ENCODE measurements at regions not wholly inside any gene's neighbourhood (a gene's known extent, or its start where the extent isn't known, plus 50 kb on each side); places are given as distances from the start of the nearest gene placed in this dataset.

- POLR2A ChIA-PET, result no interaction called here
- intact Hi-C loops (cut with micrococcal nuclease), result loop anchor here (1.0 kb wide), 1 partner anchor 90 kb away; no protein-coding TSS in a partner anchor
- H3K27me3 Mint-ChIP-seq, result no peaks in the 10 kb centered on the region
- no peaks in the 10 kb centered on the region for H3K4me1 Mint-ChIP-seq
- H3K4me3 Mint-ChIP-seq, result no peak overlapping the region
- no peak for TF ChIP-seq CTCF (IDR thresholded peaks at IDR 0.05)
- DNase-seq (no peak), ATAC-seq (ENCODE audit: low read depth) (no peak)
- H3K9me3 Mint-ChIP-seq, result no peaks in the 10 kb centered on the region
- CTCF ChIA-PET, result no interaction called here
- no peak overlapping the region for H3K27ac Mint-ChIP-seq
- H3K36me3 Mint-ChIP-seq (ENCODE audit: low read depth), result no peaks in the 10 kb centered on the region
These were observed 1482.5 kb upstream of the TMEM132C start for GRCh38 chr12:126784328-126784921.

- Mint-ChIP-seq H3K4me1 (no peaks in the 10 kb centered on the region), H3K9me3 (no peaks in the 10 kb centered on the region), H3K4me3 (no peak overlapping the region), H3K36me3 (ENCODE audit: low read depth) (no peaks in the 10 kb centered on the region), H3K27me3 (no peaks in the 10 kb centered on the region), H3K27ac (no peak overlapping the region)
- ChIA-PET POLR2A (no interaction called here), CTCF (no interaction called here)
- no peak for DNase-seq
- TF ChIP-seq CTCF (IDR thresholded peaks at IDR 0.05), result no peak
- intact Hi-C loops (cut with micrococcal nuclease), result no loop called here
- ATAC-seq (ENCODE audit: low read depth), result no peak
These were observed 1477.0 kb upstream of the TMEM132C start for GRCh38 chr12:126789963-126790362.

- DNase-seq (no peak), ATAC-seq (ENCODE audit: low read depth) (no peak)
- intact Hi-C loops (cut with micrococcal nuclease), result no loop called here
- Mint-ChIP-seq H3K36me3 (ENCODE audit: low read depth) (no peaks in the 10 kb centered on the region), H3K9me3 (no peaks in the 10 kb centered on the region), H3K27me3 (no peaks in the 10 kb centered on the region), H3K4me1 (no peaks in the 10 kb centered on the region), H3K4me3 (no peak overlapping the region), H3K27ac (no peak overlapping the region)
- TF ChIP-seq CTCF (IDR thresholded peaks at IDR 0.05), result no peak
- ChIA-PET CTCF (no interaction called here), POLR2A (no interaction called here)
These were observed 1475.8 kb upstream of the TMEM132C start for GRCh38 chr12:126791122-126791521.

DNA sequence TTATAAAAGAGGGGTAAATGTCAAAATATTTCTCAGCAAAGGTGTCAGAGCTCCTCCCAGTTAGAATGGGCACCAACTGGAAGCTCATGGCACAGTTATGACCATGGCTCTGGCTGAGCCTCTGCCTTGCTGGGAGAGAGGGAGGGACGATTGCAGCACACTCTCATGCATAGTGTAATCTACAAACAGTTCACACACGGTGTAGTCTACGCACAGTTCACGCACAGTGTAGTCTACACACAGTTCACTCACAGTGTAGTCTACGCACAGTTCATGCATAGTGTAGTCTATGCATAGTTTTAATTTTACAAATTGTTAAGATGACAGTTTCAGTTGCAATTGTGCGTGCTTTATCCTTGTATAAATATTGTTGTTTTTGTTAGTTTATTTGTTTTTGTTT is 1474.6 kb upstream of the TMEM132C start:
- CTCF ChIA-PET, result no interaction called here
- no peak for TF ChIP-seq CTCF (IDR thresholded peaks at IDR 0.05)

GRCh38 chr12:126797525-126797924 is 1469.4 kb upstream of the TMEM132C start:
- CTCF ChIA-PET, result no interaction called here
- no peaks in the 10 kb centered on the region for H3K27me3 Mint-ChIP-seq
- DNase-seq (no peak), ATAC-seq (ENCODE audit: low read depth) (no peak)
- H3K36me3 Mint-ChIP-seq (ENCODE audit: low read depth), result no peaks in the 10 kb centered on the region
- H3K4me3 Mint-ChIP-seq, result no peak overlapping the region
- TF ChIP-seq CTCF (IDR thresholded peaks at IDR 0.05), result no peak
- H3K27ac Mint-ChIP-seq, result no peak overlapping the region
- intact Hi-C loops (cut with micrococcal nuclease), result no loop called here
- POLR2A ChIA-PET, result no interaction called here
- no peaks in the 10 kb centered on the region for H3K9me3 Mint-ChIP-seq
- no peaks in the 10 kb centered on the region for H3K4me1 Mint-ChIP-seq

More for the DNA sequence above, 1474.6 kb upstream of the TMEM132C start:
- no peak for ATAC-seq (ENCODE audit: low read depth)
- H3K27ac Mint-ChIP-seq, result no peak overlapping the region
- no peak for DNase-seq
- intact Hi-C loops (cut with micrococcal nuclease), result no loop called here
- no peaks in the 10 kb centered on the region for H3K9me3 Mint-ChIP-seq
- no peaks in the 10 kb centered on the region for H3K27me3 Mint-ChIP-seq
- H3K4me3 Mint-ChIP-seq, result no peak overlapping the region
- POLR2A ChIA-PET, result no interaction called here
- H3K4me1 Mint-ChIP-seq, result no peaks in the 10 kb centered on the region
- no peaks in the 10 kb centered on the region for H3K36me3 Mint-ChIP-seq (ENCODE audit: low read depth)

Data from activated B cell treated with CpG ODN at 0.5 μM for 24 hours (primary cell).